OCI-LY1 (cell line): ENCODE measurements at regions not wholly inside any gene's neighbourhood (a gene's known extent, or its start where the extent isn't known, plus 50 kb on each side); places are given as distances from the start of the nearest gene placed in this dataset.

Source experiments
- H2AFZ ChIP-seq: fragments of 200-600 bp; sonication (generic), shearing (Covaris generic); 2 replicates; pipeline ENCODE4 v1.6.0; 2014; ENCODE audit warnings: antibody characterized with exemption, mild to moderate bottlenecking, low read length
- H3F3A ChIP-seq: fragments of 200-600 bp; sonication (generic), shearing (Covaris generic); 2 replicates; pipeline ENCODE4 v1.6.0; 2014; ENCODE audit warnings: mild to moderate bottlenecking, antibody characterized with exemption, low read length, moderate library complexity; ENCODE audit not compliant: insufficient read depth
- H3K27ac ChIP-seq: fragments of 200-600 bp; sonication (generic); 2 replicates; pipeline ENCODE4 v1.5.1; 2014; ENCODE audit warnings: low read length, mixed run types, mild to moderate bottlenecking, low read depth; ENCODE audit not compliant: poor library complexity, severe bottlenecking
- H3K27me3 ChIP-seq: fragments of 200-600 bp; sonication (generic); 2 replicates; pipeline ENCODE4 v1.6.0; 2014; ENCODE audit warnings: antibody characterized with exemption, mild to moderate bottlenecking, low read length, moderate library complexity; ENCODE audit not compliant: insufficient read depth
- H3K36me3 ChIP-seq: fragments of 200-600 bp; sonication (generic); 2 replicates; pipeline ENCODE4 v1.6.1; 2014; ENCODE audit warnings: mild to moderate bottlenecking, antibody characterized with exemption, low read length, moderate library complexity, mixed read lengths; ENCODE audit not compliant: insufficient read depth
- H3K4me1 ChIP-seq: fragments of 200-600 bp; sonication (generic); 2 replicates; pipeline ENCODE4 v1.5.1; 2014; ENCODE audit warnings: mild to moderate bottlenecking, low read length, moderate library complexity; ENCODE audit not compliant: insufficient read depth, severe bottlenecking
- H3K4me2 ChIP-seq: fragments of 200-600 bp; sonication (generic), shearing (Covaris generic); 2 replicates; pipeline ENCODE4 v1.6.1; 2014; ENCODE audit warnings: low read length
- H3K4me3 ChIP-seq: fragments of 200-600 bp; sonication (generic); 2 replicates; pipeline ENCODE4 v1.5.1; 2014; ENCODE audit warnings: low read length, low read depth, mild to moderate bottlenecking, mixed read lengths; ENCODE audit not compliant: poor library complexity, severe bottlenecking
- H3K79me2 ChIP-seq: fragments of 200-600 bp; shearing (Covaris generic); 2 replicates; pipeline ENCODE4 v1.6.1; 2016; ENCODE audit warnings: mixed run types, low read length, mixed read lengths; ENCODE audit not compliant: insufficient read depth
- H3K9ac ChIP-seq: fragments of 200-600 bp; sonication (generic), shearing (Covaris generic); 2 replicates; pipeline ENCODE4 v1.6.1; 2014; ENCODE audit warnings: mild to moderate bottlenecking, low read length, mixed read lengths
- H3K9me2 ChIP-seq: fragments of 200-600 bp; sonication (generic), shearing (Covaris generic); 2 replicates; pipeline ENCODE4 v1.6.1; 2014; ENCODE audit warnings: low read depth, mild to moderate bottlenecking, low read length, mixed read lengths
- H3K9me3 ChIP-seq: fragments of 200-600 bp; shearing (Covaris generic); 2 replicates; pipeline ENCODE4 v1.6.1; 2014; ENCODE audit warnings: low read length, mixed read lengths
- H4K20me1 ChIP-seq: fragments of 200-600 bp; sonication (generic), shearing (Covaris generic); 2 replicates; pipeline ENCODE4 v1.6.0; 2016; ENCODE audit warnings: mild to moderate bottlenecking, low read length; ENCODE audit not compliant: insufficient read depth
- CTCF ChIP-seq: fragments of 200-600 bp; sonication (generic), shearing (Covaris generic); IDR thresholded peaks from 2 replicates; pipeline ENCODE4 v1.5.1; 2017; ENCODE audit warnings: mild to moderate bottlenecking, antibody characterized with exemption, low read length, moderate library complexity, mixed read lengths
- EZH2 ChIP-seq: fragments of 200-600 bp; sonication (generic), shearing (Covaris generic); IDR thresholded peaks from 2 replicates; pipeline ENCODE4 v1.8.0; 2017; ENCODE audit warnings: borderline replicate concordance, mixed run types, mild to moderate bottlenecking, antibody characterized with exemption, low read length, moderate library complexity, mixed read lengths

DNA sequence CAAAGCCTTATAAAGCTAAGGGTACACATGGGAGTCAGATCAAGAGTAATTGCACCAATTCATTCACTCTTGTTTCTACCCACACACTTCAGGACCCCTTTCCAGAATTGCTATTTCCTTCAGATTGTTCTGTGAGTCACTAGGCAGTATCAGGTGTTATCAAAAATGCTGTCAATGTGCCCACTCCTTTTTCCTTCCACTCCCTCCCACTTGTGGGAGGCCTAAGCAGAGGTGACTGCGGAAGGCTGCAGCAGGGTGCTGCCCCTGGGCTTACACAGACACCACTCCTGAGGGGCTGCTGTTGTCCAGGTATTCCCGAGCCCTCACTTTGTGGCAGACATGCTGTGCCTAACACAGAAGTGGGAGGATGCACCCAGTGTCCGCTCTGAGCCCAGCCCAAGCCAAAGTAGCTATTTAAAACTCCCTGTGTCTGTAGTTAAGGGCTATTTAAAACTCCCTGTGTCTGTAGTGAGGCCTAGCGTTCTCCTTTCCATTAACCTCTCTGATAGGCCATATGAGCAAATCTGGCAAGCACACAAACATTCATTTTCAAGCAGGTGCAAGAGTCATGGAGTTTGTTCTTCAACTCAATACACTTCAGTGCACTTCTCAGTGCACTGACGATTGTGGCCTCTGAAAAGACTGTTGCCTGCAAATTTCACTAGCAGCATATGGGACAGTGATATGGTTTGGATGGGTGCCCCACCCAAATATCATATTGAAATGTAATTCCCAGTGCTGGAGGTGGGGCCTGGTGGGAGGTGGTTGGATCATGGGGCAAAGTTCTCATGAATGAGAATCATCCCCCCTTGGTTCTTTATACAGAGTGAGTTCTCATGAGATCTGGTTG is 117.8 kb downstream of the PHLDA1 start:
- Histone ChIP-seq H3K27ac (no peak overlapping the region), H2AFZ (no peak overlapping the region), H3K4me1 (no peaks in the 10 kb centered on the region), H3K9ac (no peak overlapping the region), H3K27me3 (no peaks in the 10 kb centered on the region), H3F3A (no peaks in the 10 kb centered on the region), H3K36me3 (no peaks in the 10 kb centered on the region), H3K79me2 (no peaks in the 10 kb centered on the region), H3K9me3 (no peaks in the 10 kb centered on the region), H3K4me2 (no peak overlapping the region), H3K9me2 (no peaks in the 10 kb centered on the region), H4K20me1 (no peaks in the 10 kb centered on the region), H3K4me3 (no peak overlapping the region)
- TF ChIP-seq EZH2 (no peak), CTCF (no peak)

GRCh38 chr12:75909714-75910656 is 121.6 kb downstream of the PHLDA1 start:
- Histone ChIP-seq H3K4me2 (no peak overlapping the region), H3K9ac (no peak overlapping the region), H3K27me3 (no peaks in the 10 kb centered on the region), H3F3A (no peaks in the 10 kb centered on the region), H3K9me3 (no peaks in the 10 kb centered on the region), H3K4me3 (no peak overlapping the region), H3K79me2 (no peaks in the 10 kb centered on the region), H4K20me1 (no peaks in the 10 kb centered on the region), H3K4me1 (no peaks in the 10 kb centered on the region), H2AFZ (no peak overlapping the region), H3K9me2 (no peaks in the 10 kb centered on the region), H3K27ac (no peak overlapping the region), H3K36me3 (no peaks in the 10 kb centered on the region)
- TF ChIP-seq CTCF (no peak), EZH2 (no peak)

- H4K20me1 ChIP-seq, result no peaks in the 10 kb centered on the region
- no peaks in the 10 kb centered on the region for H3F3A ChIP-seq
- no peak overlapping the region for H3K9ac ChIP-seq
- H3K9me2 ChIP-seq, result no peaks in the 10 kb centered on the region
- H3K27me3 ChIP-seq, result no peaks in the 10 kb centered on the region
- no peaks in the 10 kb centered on the region for H3K9me3 ChIP-seq
- no peaks in the 10 kb centered on the region for H3K79me2 ChIP-seq
- no peaks in the 10 kb centered on the region for H3K36me3 ChIP-seq
- no peak overlapping the region for H3K4me2 ChIP-seq
- no peak overlapping the region for H2AFZ ChIP-seq
- no peak overlapping the region for H3K4me3 ChIP-seq
- no peak overlapping the region for H3K27ac ChIP-seq
- TF ChIP-seq EZH2 (no peak), CTCF (no peak)
- H3K4me1 ChIP-seq, result no peaks in the 10 kb centered on the region
Measured at GRCh38 chr12:75908961-75909605, 122.5 kb downstream of the PHLDA1 start.
